B cell (primary cell): ENCODE measurements at regions not wholly inside any gene's neighbourhood (a gene's known extent, or its start where the extent isn't known, plus 50 kb on each side); places are given as distances from the start of the nearest gene placed in this dataset.

Experiments used
- ATAC-seq: fragments of 200-7000 bp; cut with Tn5 transposase; one replicate; pipeline ENCODE4 v1.10.0; 2021; ENCODE audit warnings: low read depth, mild to moderate bottlenecking, moderate number of reproducible peaks, moderate library complexity
- CTCF ChIA-PET: fragments of 350-600 bp; sonication (Branson Sonifier 250); formaldehyde crosslinking; loops from one replicate; lab custom pipeline; 2021; ENCODE audit warnings: antibody characterized with exemption, inconsistent platforms; lab: Charles Lee
- POLR2A ChIA-PET: fragments of 350-600 bp; sonication (Branson Sonifier 250); formaldehyde crosslinking; loops from one replicate; lab custom pipeline; 2021; ENCODE audit warnings: antibody characterized with exemption; lab: Charles Lee
- DNase-seq: peaks from one replicate; pipeline ENCODE4 v3.0.0; 2013
- H2AFZ ChIP-seq: 2 replicates; pipeline ENCODE4 v1.6.1; 2012; ENCODE audit warnings: mild to moderate bottlenecking, low read depth, low read length; ENCODE audit not compliant: insufficient read depth, poor library complexity, severe bottlenecking
- H3K27ac ChIP-seq, 2 donors: 1 replicate in 1 of 2; 2 replicates in 1 of 2; pipeline ENCODE4 v1.5.1; 2012 to 2013; ENCODE audit warnings: low read length in 2 of 2, mild to moderate bottlenecking in 2 of 2, moderate library complexity in 1 of 2
- H3K27me3 ChIP-seq, 4 experiments: fragments of 200-600 bp in 1 of 4; sonication (generic) in 1 of 4; replicated peaks in 1 of 4; 1 replicate in 2 of 4; 2 replicates in 2 of 4; pipeline versions ENCODE4 v1.6.1 to v1.7.0; 2013 to 2016; ENCODE audit warnings: low read length in 3 of 4, mild to moderate bottlenecking in 2 of 4, mixed read lengths in 1 of 4, moderate library complexity in 1 of 4; ENCODE audit not compliant: insufficient read depth in 4 of 4, control insufficient read depth in 3 of 4; ENCODE audit errors: control extremely low read depth in 1 of 4
- H3K36me3 ChIP-seq, 2 experiments: replicated peaks in 1 of 2; 1 replicate in 1 of 2; 2 replicates in 1 of 2; pipeline versions ENCODE4 v1.6.1 to v1.7.1; 2013; ENCODE audit warnings: low read length in 1 of 2; ENCODE audit not compliant: insufficient read depth in 2 of 2, control insufficient read depth in 1 of 2; ENCODE audit errors: control extremely low read depth in 1 of 2, extremely low read depth in 1 of 2
- H3K4me1 ChIP-seq, 2 donors: fragments of 200-600 bp in 1 of 2; sonication (generic) in 1 of 2; 1 replicate in 1 of 2; 2 replicates in 1 of 2; pipeline versions ENCODE4 v1.5.1 to v1.6.1; 2013 to 2017; ENCODE audit warnings: low read length in 2 of 2; ENCODE audit not compliant: control insufficient read depth in 2 of 2, insufficient read depth in 2 of 2
- H3K4me2 ChIP-seq: replicated peaks from 2 replicates; pipeline ENCODE3; 2012; ENCODE audit warnings: mild to moderate bottlenecking, low read depth, low read length; ENCODE audit not compliant: poor library complexity, severe bottlenecking
- H3K4me3 ChIP-seq, 5 experiments: fragments of 200-600 bp in 1 of 5; sonication (generic) in 1 of 5; 1 replicate in 3 of 5; 2 replicates in 2 of 5; pipeline versions ENCODE4 v1.5.1 to v1.7.0; 2011 to 2016; ENCODE audit warnings: low read length in 4 of 5, mild to moderate bottlenecking in 4 of 5, low read depth in 2 of 5, control low read depth in 1 of 5, moderate library complexity in 1 of 5; ENCODE audit not compliant: insufficient read depth in 1 of 5; ENCODE audit errors: control extremely low read depth in 1 of 5, extremely low read depth in 1 of 5
- H3K79me2 ChIP-seq: fragments of 200-600 bp; sonication (generic); one replicate; pipeline ENCODE4 v1.6.0; 2016; ENCODE audit warnings: low read length; ENCODE audit not compliant: control insufficient read depth, insufficient read depth
- H3K9ac ChIP-seq: fragments of 200-600 bp; sonication (generic); 2 replicates; pipeline ENCODE4 v1.6.1; 2017; ENCODE audit warnings: mild to moderate bottlenecking, low read length, moderate library complexity
- H3K9me3 ChIP-seq, 3 donors: one replicate each; pipeline versions ENCODE4 v1.6.1 to v1.7.1; 2013; ENCODE audit warnings: low read length in 2 of 3; ENCODE audit not compliant: control insufficient read depth in 2 of 3, insufficient read depth in 1 of 3; ENCODE audit errors: control extremely low read depth in 1 of 3
- H4K20me1 ChIP-seq: 2 replicates; pipeline ENCODE4 v1.6.0; 2012; ENCODE audit warnings: mild to moderate bottlenecking, low read length; ENCODE audit not compliant: insufficient read depth, control insufficient read depth, poor library complexity, severe bottlenecking
- H3K27ac Mint-ChIP-seq: one replicate; pipeline ENCODE4 v1.8.0; 2021; ENCODE audit warnings: mixed read lengths
- H3K27me3 Mint-ChIP-seq: one replicate; pipeline ENCODE4 v1.8.0; 2021; ENCODE audit warnings: mixed read lengths
- H3K4me1 Mint-ChIP-seq: one replicate; pipeline ENCODE4 v1.8.0; 2021; ENCODE audit warnings: mixed read lengths
- H3K4me3 Mint-ChIP-seq: one replicate; pipeline ENCODE4 v1.8.0; 2021; ENCODE audit warnings: mixed read lengths
- H3K9me3 Mint-ChIP-seq: one replicate; pipeline ENCODE4 v1.8.0; 2022; ENCODE audit warnings: mixed read lengths; ENCODE audit not compliant: insufficient read depth
- EZH2 ChIP-seq: IDR thresholded peaks from 2 replicates; pipeline ENCODE4 v1.6.1; 2012; ENCODE audit warnings: borderline replicate concordance, low read depth, mild to moderate bottlenecking, moderate library complexity, low read length; ENCODE audit not compliant: insufficient read depth, poor library complexity, severe bottlenecking
- WGBS: methylation state at CpG from one replicate; pipeline ENCODE4 v1.1.5; 2013; ENCODE audit warnings: missing lambda C conversion rate; ENCODE audit not compliant: insufficient coverage; 5-methylcytosine and 5-hydroxymethylcytosine counted together
- intact Hi-C: fragments of 100-400 bp; cut with micrococcal nuclease; formaldehyde crosslinking; loops from one replicate; pipeline ENCODE4 v1.10.0; 2022
- TF ChIP-seq, protein P1 (sequence below): fragments of 200-600 bp; IDR thresholded peaks from one replicate; pipeline ENCODE4 v1.8.0; 2022; ENCODE audit warnings: antibody characterized with exemption, mild to moderate bottlenecking

DNA sequence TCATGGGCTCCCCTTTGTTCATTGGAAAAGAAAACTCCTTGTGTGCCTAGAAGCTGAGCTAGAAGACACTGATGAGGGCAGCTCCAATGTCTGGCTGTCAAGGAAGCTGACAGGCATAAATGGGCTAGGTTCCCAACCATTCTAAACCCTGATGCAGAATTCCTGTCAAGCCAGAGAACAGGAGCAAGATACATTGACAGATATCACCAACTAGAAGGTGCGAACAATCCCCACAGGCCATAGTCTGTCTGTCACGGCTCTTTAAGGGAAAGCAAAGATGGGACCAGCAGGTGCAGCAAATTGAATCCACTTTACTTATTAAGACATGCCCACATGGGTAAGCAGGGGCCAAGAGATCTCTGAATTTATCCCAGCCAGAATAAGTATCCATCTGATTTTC lies 617.9 kb upstream of the POT1 start:
- DNase-seq (no peak), ATAC-seq (no peak)
- Histone ChIP-seq H3K27me3 (no peaks in the 10 kb centered on the region), H3K36me3 (no peaks in the 10 kb centered on the region), H2AFZ (no peak overlapping the region), H3K9me3 (no peaks in the 10 kb centered on the region), H3K79me2 (no peaks in the 10 kb centered on the region), H3K4me1 (no peaks in the 10 kb centered on the region), H3K4me3 (no peak overlapping the region), H3K27ac (no peak overlapping the region), H4K20me1 (no peaks in the 10 kb centered on the region), H3K9ac (no peak overlapping the region), H3K4me2 (no peak overlapping the region)
- no peak overlapping the region for H3K27ac Mint-ChIP-seq
- ChIA-PET POLR2A (no interaction called here), CTCF (no interaction called here)
- 83% methylated on average over 2 of the region's 2 CpGs for WGBS
- H3K27me3 Mint-ChIP-seq: no peaks in the 10 kb centered on the region
- intact Hi-C loops: no loop called here
- no peaks in the 10 kb centered on the region for H3K9me3 Mint-ChIP-seq
- TF ChIP-seq, protein P1, sequence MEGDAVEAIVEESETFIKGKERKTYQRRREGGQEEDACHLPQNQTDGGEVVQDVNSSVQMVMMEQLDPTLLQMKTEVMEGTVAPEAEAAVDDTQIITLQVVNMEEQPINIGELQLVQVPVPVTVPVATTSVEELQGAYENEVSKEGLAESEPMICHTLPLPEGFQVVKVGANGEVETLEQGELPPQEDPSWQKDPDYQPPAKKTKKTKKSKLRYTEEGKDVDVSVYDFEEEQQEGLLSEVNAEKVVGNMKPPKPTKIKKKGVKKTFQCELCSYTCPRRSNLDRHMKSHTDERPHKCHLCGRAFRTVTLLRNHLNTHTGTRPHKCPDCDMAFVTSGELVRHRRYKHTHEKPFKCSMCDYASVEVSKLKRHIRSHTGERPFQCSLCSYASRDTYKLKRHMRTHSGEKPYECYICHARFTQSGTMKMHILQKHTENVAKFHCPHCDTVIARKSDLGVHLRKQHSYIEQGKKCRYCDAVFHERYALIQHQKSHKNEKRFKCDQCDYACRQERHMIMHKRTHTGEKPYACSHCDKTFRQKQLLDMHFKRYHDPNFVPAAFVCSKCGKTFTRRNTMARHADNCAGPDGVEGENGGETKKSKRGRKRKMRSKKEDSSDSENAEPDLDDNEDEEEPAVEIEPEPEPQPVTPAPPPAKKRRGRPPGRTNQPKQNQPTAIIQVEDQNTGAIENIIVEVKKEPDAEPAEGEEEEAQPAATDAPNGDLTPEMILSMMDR: no peak
- no peaks in the 10 kb centered on the region for H3K4me1 Mint-ChIP-seq
- H3K4me3 Mint-ChIP-seq: no peak overlapping the region

DNA sequence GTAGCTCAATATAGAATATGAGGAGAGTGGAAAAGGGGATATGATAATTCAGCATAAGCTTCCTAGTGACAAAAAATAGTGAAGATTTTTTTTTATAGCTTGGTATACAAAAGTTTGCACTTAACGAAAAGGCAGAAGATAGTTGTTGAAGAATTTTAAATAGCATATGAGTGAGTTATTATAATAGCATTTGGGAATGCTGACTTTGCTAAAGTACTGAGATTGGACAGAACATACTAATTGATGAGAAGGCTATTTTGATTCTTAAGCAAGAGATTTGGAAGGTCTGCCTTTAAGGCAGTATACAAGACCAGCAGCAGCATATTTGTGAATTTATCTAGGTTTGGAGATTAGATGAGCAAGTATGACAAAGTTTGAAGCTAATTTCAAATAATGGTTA lies 600.9 kb upstream of the POT1 start:
- CTCF ChIA-PET: no interaction called here
- H3K27ac ChIP-seq: no peak overlapping the region
- ATAC-seq (no peak), DNase-seq (no peak)
- WGBS: 90% methylated on average over 1 of the region's 1 CpG
- Mint-ChIP-seq H3K9me3 (peaks cover 4% of the 10 kb centered on the region), H3K27ac (no peak overlapping the region), H3K27me3 (no peaks in the 10 kb centered on the region), H3K4me3 (no peak overlapping the region), H3K4me1 (no peaks in the 10 kb centered on the region)
- H3K27me3 ChIP-seq: no peaks in the 10 kb centered on the region
- H3K4me2 ChIP-seq: no peak overlapping the region
- no peaks in the 10 kb centered on the region for H3K36me3 ChIP-seq
- no peaks in the 10 kb centered on the region for H3K4me1 ChIP-seq
- H2AFZ ChIP-seq: no peak overlapping the region
- no peak overlapping the region for H3K4me3 ChIP-seq
- TF ChIP-seq EZH2: no peak
- TF ChIP-seq, protein P1: no peak
- H3K9ac ChIP-seq: no peak overlapping the region
- no peaks in the 10 kb centered on the region for H3K9me3 ChIP-seq
- H3K79me2 ChIP-seq: no peaks in the 10 kb centered on the region
- H4K20me1 ChIP-seq: no peaks in the 10 kb centered on the region
- intact Hi-C loops: no loop called here
- POLR2A ChIA-PET: no interaction called here
